ENCODE measurements at regions not wholly inside any gene's neighbourhood (a gene's known extent, or its start where the extent isn't known, plus 50 kb on each side); places are given as distances from the start of the nearest gene placed in this dataset.

- no peak for FAIRE-seq
- TF ChIP-seq TAF1 (IDR thresholded peaks at IDR 0.05; ENCODE audit: low read depth, low read length) = no peak
- TF ChIP-seq POLR2AphosphoS5 (IDR thresholded peaks at IDR 0.05; ENCODE audit: low read depth, low read length) = no peak
- TF ChIP-seq SPI1 (IDR thresholded peaks at IDR 0.05; ENCODE audit: low read depth, low read length) = no peak
- TF ChIP-seq POLR2A (IDR thresholded peaks at IDR 0.05; ENCODE audit: low read depth, low read length) = no peak
- no peak for TF ChIP-seq PAX5 (IDR thresholded peaks at IDR 0.05; ENCODE audit: insufficient read depth, low read length, severe bottlenecking)
- no peak for TF ChIP-seq POU2F2 (IDR thresholded peaks at IDR 0.05; ENCODE audit: low read depth, low read length)
- DNase-seq (ENCODE audit: insufficient read length, low spot score) = no peak
Measured at GRCh38 chr2:173814306-173814705, 150.9 kb downstream of the SP3 start.

GRCh38 chr2:173815772-173816171, 149.4 kb downstream of the SP3 start:
- TF ChIP-seq POLR2AphosphoS5 (IDR thresholded peaks at IDR 0.05; ENCODE audit: low read depth, low read length) (no peak), SPI1 (IDR thresholded peaks at IDR 0.05; ENCODE audit: low read depth, low read length) (no peak), POU2F2 (IDR thresholded peaks at IDR 0.05; ENCODE audit: low read depth, low read length) (no peak), POLR2A (IDR thresholded peaks at IDR 0.05; ENCODE audit: low read depth, low read length) (no peak), PAX5 (IDR thresholded peaks at IDR 0.05; ENCODE audit: insufficient read depth, low read length, severe bottlenecking) (no peak), TAF1 (IDR thresholded peaks at IDR 0.05; ENCODE audit: low read depth, low read length) (no peak)
- FAIRE-seq (no peak), DNase-seq (ENCODE audit: insufficient read length, low spot score) (no peak)

GRCh38 chr2:173817582-173817981, 147.6 kb downstream of the SP3 start:
- TF ChIP-seq POU2F2 (IDR thresholded peaks at IDR 0.05; ENCODE audit: low read depth, low read length) (no peak), POLR2A (IDR thresholded peaks at IDR 0.05; ENCODE audit: low read depth, low read length) (no peak), TAF1 (IDR thresholded peaks at IDR 0.05; ENCODE audit: low read depth, low read length) (no peak), PAX5 (IDR thresholded peaks at IDR 0.05; ENCODE audit: insufficient read depth, low read length, severe bottlenecking) (no peak), POLR2AphosphoS5 (IDR thresholded peaks at IDR 0.05; ENCODE audit: low read depth, low read length) (no peak), SPI1 (IDR thresholded peaks at IDR 0.05; ENCODE audit: low read depth, low read length) (no peak)
- DNase-seq (ENCODE audit: insufficient read length, low spot score) = no peak
- FAIRE-seq = no peak

- TF ChIP-seq TAF1 (IDR thresholded peaks at IDR 0.05; ENCODE audit: low read depth, low read length) = no peak
- TF ChIP-seq SPI1 (IDR thresholded peaks at IDR 0.05; ENCODE audit: low read depth, low read length) = no peak
- TF ChIP-seq POLR2A (IDR thresholded peaks at IDR 0.05; ENCODE audit: low read depth, low read length) = no peak
- no peak for TF ChIP-seq POU2F2 (IDR thresholded peaks at IDR 0.05; ENCODE audit: low read depth, low read length)
- no peak for TF ChIP-seq PAX5 (IDR thresholded peaks at IDR 0.05; ENCODE audit: insufficient read depth, low read length, severe bottlenecking)
- no peak for TF ChIP-seq POLR2AphosphoS5 (IDR thresholded peaks at IDR 0.05; ENCODE audit: low read depth, low read length)
- DNase-seq (ENCODE audit: insufficient read length, low spot score) = no peak
- FAIRE-seq = no peak
Measured at GRCh38 chr2:173818285-173818684, 146.9 kb downstream of the SP3 start.

GRCh38 chr2:173819852-173820251, 145.3 kb downstream of the SP3 start:
- FAIRE-seq (no peak), DNase-seq (ENCODE audit: insufficient read length, low spot score) (no peak)
- TF ChIP-seq POU2F2 (IDR thresholded peaks at IDR 0.05; ENCODE audit: low read depth, low read length) = no peak
- TF ChIP-seq TAF1 (IDR thresholded peaks at IDR 0.05; ENCODE audit: low read depth, low read length) = no peak
- TF ChIP-seq POLR2AphosphoS5 (IDR thresholded peaks at IDR 0.05; ENCODE audit: low read depth, low read length) = no peak
- TF ChIP-seq SPI1 (IDR thresholded peaks at IDR 0.05; ENCODE audit: low read depth, low read length) = no peak
- TF ChIP-seq POLR2A (IDR thresholded peaks at IDR 0.05; ENCODE audit: low read depth, low read length) = no peak
- TF ChIP-seq PAX5 (IDR thresholded peaks at IDR 0.05; ENCODE audit: insufficient read depth, low read length, severe bottlenecking) = no peak

- no peak for TF ChIP-seq PAX5 (IDR thresholded peaks at IDR 0.05; ENCODE audit: insufficient read depth, low read length, severe bottlenecking)
- no peak for TF ChIP-seq POLR2AphosphoS5 (IDR thresholded peaks at IDR 0.05; ENCODE audit: low read depth, low read length)
- no peak for TF ChIP-seq TAF1 (IDR thresholded peaks at IDR 0.05; ENCODE audit: low read depth, low read length)
- no peak for TF ChIP-seq SPI1 (IDR thresholded peaks at IDR 0.05; ENCODE audit: low read depth, low read length)
- TF ChIP-seq POU2F2 (IDR thresholded peaks at IDR 0.05; ENCODE audit: low read depth, low read length) = no peak
- TF ChIP-seq POLR2A (IDR thresholded peaks at IDR 0.05; ENCODE audit: low read depth, low read length) = no peak
- no peak for FAIRE-seq
Measured at GRCh38 chr2:173821451-173821850, 143.7 kb downstream of the SP3 start.

GRCh38 chr2:173822889-173823542, 142.2 kb downstream of the SP3 start:
- no peak for TF ChIP-seq POLR2AphosphoS5 (IDR thresholded peaks at IDR 0.05; ENCODE audit: low read depth, low read length)
- no peak for TF ChIP-seq POLR2A (IDR thresholded peaks at IDR 0.05; ENCODE audit: low read depth, low read length)
- no peak for TF ChIP-seq POU2F2 (IDR thresholded peaks at IDR 0.05; ENCODE audit: low read depth, low read length)
- TF ChIP-seq TAF1 (IDR thresholded peaks at IDR 0.05; ENCODE audit: low read depth, low read length) = no peak
- TF ChIP-seq SPI1 (IDR thresholded peaks at IDR 0.05; ENCODE audit: low read depth, low read length) = peak; percentile 80
- FAIRE-seq (no peak), DNase-seq (ENCODE audit: insufficient read length, low spot score) (no peak)

More at GRCh38 chr2:173821451-173821850, 143.7 kb downstream of the SP3 start:
- no peak for DNase-seq (ENCODE audit: insufficient read length, low spot score)

- FAIRE-seq = peak; percentile 55
- DNase-seq (ENCODE audit: insufficient read length, low spot score) = no peak
- TF ChIP-seq POLR2AphosphoS5 (IDR thresholded peaks at IDR 0.05; ENCODE audit: low read depth, low read length) (no peak), TAF1 (IDR thresholded peaks at IDR 0.05; ENCODE audit: low read depth, low read length) (no peak), SPI1 (IDR thresholded peaks at IDR 0.05; ENCODE audit: low read depth, low read length) (no peak), PAX5 (IDR thresholded peaks at IDR 0.05; ENCODE audit: insufficient read depth, low read length, severe bottlenecking) (no peak), POLR2A (IDR thresholded peaks at IDR 0.05; ENCODE audit: low read depth, low read length) (no peak)
Measured at GRCh38 chr2:173823543-173823939, 141.6 kb downstream of the SP3 start.

- FAIRE-seq (no peak), DNase-seq (ENCODE audit: insufficient read length, low spot score) (no peak)
- TF ChIP-seq TAF1 (IDR thresholded peaks at IDR 0.05; ENCODE audit: low read depth, low read length) = no peak
- TF ChIP-seq POLR2AphosphoS5 (IDR thresholded peaks at IDR 0.05; ENCODE audit: low read depth, low read length) = no peak
- TF ChIP-seq PAX5 (IDR thresholded peaks at IDR 0.05; ENCODE audit: insufficient read depth, low read length, severe bottlenecking) = no peak
- TF ChIP-seq SPI1 (IDR thresholded peaks at IDR 0.05; ENCODE audit: low read depth, low read length) = no peak
- no peak for TF ChIP-seq POLR2A (IDR thresholded peaks at IDR 0.05; ENCODE audit: low read depth, low read length)
- no peak for TF ChIP-seq POU2F2 (IDR thresholded peaks at IDR 0.05; ENCODE audit: low read depth, low read length)
Measured at GRCh38 chr2:173828189-173829142, 136.7 kb downstream of the SP3 start.

All from GM12891 (cell line).